NCI-H2171 treated with DMSO at 0.1 percent for 48 hours (cell line): ENCODE measurements at regions not wholly inside any gene's neighbourhood (a gene's known extent, or its start where the extent isn't known, plus 50 kb on each side); places are given as distances from the start of the nearest gene placed in this dataset.

Experiments used
- DNase-seq: peaks from one replicate; lab custom pipeline; 2025; lab: John Stamatoyannopoulos, UW

DNA sequence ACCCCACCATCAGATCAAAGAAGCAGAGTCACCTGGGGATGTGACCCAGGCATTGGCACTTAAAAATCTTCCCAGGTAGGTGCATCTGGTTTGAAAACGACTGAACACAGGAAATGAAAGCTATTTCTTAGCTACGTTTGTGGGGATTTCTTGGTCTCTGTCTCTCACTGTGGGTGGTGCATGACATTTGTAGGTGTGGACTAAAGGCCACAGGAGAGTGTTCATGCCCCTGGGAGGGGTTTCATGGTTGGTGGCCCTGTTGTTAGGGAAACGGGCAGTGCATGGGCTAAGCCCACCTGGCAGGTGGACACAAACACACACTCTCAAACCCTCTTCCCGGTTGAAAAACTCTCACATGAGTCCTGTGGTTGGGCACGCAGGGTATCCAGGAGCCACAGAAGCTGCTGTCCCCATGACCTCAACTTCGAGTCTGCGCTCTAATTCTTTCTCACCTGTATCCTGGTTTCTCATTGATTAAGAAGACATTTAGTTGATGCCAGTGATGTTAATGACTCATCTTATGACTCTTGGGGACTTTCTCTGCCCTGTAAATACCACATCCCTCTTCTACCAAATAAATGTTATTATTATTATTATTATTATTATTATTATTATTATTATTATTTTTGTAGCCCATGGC, 119.4 kb downstream of the MRPS6 start:
- DNase-seq = no peak

- DNase-seq = no peak
Observed at GRCh38 chr21:34195335-34195734, 122.0 kb downstream of the MRPS6 start.

DNA sequence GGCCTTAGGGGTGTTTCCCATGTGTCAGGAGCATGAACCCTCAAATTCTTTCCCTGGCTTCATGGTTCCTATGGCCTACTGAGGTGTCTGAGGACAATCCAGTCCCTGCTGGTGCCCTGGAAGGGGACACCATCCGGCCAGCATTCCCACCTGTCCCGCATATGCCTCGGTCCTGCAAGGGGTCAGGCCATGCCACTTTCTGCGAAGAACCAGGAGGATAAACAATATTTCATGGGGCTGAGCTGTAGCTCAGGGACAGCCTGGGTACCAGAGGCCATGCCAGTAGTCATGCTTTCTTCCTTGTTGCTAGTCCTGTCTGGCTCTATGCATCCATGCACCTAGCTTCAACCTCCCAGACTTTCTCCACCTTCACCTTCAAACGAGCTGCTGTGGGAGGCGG, 123.6 kb downstream of the MRPS6 start:
- DNase-seq = no peak

- DNase-seq = no peak
Observed at GRCh38 chr21:34197561-34197960, 124.2 kb downstream of the MRPS6 start.

DNA sequence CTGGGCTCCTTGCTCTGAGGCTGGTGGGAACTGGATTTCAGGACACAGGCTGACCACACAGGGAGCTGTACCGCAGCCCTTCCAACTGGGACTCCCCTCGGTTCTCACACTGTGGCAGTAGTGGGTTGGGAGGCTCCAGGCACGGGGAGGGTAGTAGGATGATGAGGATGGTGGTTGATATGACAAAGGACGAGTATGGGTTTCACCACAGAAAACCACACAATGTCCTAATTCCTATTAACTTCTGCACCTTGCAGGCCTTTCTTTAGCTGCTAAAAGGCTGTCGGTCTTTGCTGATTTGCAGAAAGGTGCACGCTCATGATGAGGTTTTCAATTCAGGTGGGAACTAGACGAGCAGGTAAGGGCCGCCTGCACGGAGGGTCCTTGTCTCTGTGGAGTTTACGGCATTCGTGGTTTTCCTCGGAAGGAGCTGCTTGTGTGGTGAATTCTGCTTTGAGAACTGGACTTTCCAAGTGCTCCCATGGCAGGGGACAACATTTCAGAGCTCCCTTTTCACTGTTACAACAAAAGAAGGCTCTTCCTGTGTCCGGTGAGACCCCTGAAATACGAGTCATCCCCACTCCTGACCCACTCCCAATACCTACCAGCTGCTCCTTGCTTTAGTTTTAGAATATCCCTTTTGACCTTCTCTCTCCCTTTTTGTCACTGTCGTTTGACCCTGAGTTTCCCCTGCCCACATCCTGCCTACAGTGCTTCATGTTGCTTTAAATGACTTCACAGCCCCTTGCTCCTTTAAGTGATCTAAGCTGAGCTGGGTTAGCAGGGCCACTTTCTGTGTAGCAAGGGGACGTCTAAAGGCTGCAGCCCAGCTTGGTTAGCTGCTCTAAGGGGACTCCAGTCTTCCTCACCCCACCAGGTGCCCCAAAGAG, 125.1 kb downstream of the MRPS6 start:
- no peak for DNase-seq

GRCh38 chr21:34199121-34199910, 125.9 kb downstream of the MRPS6 start:
- no peak for DNase-seq

GRCh38 chr21:34200288-34200905, 127.0 kb downstream of the MRPS6 start:
- no peak for DNase-seq

- no peak for DNase-seq
Observed at GRCh38 chr21:34201001-34201400, 127.6 kb downstream of the MRPS6 start.

GRCh38 chr21:34201481-34201858, 128.1 kb downstream of the MRPS6 start:
- no peak for DNase-seq

- DNase-seq = no peak
Observed at GRCh38 chr21:34202553-34203372, 129.4 kb downstream of the MRPS6 start.

DNA sequence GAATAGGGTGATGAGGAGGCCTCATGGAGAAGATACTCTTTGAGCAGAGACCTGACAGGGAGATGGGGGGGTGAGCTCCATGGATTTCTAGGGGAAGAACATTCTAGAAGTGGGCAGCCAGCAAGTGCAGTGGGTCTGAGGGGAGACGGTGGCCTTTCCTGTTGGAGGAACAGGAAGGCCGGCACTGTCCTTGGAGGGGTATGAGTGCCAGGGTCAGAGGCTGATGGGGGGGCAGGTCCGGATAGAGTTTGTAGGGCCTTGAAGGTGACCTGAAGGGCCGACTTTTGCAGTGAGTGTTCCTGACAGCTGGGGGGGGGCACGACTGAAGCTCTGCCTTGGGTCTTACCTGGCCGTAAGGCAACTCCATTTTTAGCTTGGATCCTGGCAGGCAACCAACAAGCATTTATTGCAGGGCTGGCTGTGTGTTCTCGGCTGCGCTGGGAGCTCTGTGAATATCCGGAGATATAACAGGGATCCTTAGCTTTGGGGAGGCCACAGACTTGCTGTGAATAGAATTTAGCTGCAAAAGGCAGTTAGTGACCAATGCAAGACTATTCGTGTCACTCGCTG, 130.6 kb downstream of the MRPS6 start:
- DNase-seq = peak; percentile 25

DNA sequence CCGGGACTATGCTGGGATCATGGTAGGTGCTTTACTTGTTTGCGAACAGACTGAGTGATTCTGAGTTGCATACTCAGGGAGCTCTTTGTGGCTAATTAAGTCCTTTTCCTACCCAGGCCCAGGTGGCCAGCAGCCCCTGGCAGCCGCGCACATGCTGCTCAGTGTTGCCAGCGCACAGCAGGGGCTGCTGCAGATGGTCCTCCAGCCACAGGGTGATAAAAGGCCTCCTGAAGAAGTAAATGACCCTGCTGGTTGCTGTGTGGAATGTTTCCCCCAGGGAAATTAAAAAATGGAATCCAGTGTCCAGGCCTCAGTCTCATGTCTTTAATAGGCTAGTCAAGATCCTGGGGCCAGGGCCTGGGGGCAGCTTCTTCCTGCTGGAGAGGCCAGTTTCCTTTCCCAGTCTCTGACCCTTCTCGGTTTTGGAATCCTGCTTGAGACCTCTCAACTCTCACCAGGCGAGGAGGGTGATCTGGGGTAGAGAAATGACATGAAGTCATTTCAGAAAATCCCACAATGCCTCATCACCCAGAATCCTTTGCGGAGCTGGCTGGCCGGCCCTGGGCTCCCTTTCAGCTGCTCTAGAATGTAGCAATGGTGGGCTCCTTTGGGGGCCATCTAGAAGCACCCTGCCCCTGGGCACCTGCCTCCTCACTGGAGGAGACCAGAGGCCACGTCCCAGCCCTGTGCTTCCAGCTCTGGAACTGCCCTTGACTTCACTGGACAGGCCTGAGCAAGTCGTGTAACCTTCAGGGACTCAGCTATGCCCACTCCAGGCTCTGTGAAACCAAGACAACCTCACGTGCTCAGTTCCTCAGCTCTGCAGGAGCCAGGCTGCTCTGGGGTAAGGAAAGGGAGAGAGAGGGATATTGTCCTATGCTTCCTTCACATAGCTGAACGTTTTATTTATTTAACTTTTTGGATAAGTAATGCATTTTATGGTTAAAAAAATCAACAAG, 131.4 kb downstream of the MRPS6 start:
- peak; percentile 60 for DNase-seq

GRCh38 chr21:34205811-34206571, 132.6 kb downstream of the MRPS6 start:
- peak; percentile 78 for DNase-seq

DNA sequence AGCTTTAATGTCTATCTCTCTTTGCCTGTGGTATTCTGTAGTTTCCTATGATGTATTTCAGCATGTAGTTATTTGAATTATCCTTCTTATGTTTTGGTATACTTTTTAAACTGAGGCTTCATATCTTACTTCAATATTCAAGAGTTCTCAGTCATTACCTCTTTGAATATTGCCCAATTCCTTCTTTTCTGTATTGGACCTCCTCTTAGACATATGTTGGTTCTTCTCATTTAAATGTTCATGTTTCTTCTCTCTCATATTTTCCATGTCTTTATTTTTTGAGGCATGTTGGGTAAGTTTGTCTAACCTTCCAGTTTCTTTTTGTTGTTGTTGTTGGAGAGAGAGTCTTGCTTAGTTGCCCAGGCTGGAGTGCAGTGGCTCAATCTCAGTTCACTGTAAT, 140.6 kb downstream of the MRPS6 start:
- no peak for DNase-seq

DNA sequence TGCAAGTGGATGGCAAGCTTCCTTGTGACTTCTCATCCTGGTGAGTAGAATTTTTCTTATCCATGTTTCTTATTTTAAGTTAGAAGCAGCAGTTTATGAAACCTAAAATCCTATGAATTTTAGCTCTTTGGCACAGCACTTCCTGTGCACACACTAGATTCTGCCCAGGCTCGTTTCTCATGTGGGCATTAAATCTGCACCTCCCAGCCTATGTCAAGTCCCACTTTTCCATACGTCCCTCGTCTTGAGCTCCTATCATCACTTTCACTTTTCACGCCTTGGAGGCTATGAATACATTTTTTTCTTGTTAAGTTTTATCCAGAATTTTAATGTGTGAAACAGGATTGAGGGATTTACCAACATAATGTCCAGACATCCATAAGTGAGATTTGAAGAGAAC, 142.1 kb downstream of the MRPS6 start:
- no peak for DNase-seq

DNA sequence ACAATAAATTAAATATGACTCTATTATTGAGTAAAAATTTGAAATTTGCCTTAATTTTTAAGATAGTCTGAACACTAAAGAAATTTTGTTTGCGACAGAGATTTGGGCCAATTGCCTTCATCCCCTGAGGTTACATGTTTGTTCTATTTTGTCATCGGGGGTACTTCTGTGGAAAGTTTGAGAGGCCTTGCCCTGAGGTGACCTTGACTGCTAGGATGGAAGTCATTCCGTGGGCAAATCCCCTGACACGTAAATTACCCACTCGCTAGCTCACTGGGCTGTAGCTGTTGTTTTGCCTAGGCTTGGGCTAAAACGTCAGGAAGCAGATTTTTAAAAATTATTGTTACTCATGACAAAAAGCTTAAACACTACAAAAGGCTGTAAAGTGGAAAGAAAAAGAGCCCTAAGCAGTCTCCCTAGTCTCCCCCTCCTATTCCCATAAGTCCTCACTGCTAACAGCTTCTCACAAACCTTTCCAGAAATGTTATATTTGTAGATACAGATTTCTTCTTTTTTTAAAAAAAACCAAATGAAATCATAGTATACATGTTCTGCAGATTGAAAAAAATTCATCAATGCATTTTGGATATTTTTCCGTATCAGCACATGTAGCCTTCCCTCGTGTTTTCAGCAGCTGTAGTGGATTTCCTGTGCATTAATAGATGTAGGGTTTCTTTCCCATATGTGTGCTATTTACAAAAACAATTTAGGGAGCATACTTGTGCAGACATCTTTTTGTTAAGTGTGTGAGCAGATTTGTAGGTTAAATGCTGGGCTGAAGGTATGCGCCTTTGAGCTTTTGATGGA, 142.7 kb downstream of the MRPS6 start:
- DNase-seq = no peak

DNA sequence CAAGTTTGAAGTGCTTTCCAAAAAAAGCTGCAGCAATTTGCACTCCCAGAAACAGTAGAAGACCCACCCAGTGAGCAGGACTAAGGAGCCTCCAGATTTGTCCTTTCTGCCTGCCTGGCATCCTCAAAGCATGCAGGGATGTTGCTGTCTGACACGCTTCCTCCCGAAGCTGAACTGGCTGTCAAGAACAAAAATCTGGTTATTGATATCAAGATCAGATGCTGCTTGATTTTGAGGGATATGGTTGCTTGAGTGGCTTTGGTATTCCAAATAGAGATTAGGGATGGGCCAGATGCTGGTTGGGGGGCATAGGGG, 143.3 kb downstream of the MRPS6 start:
- DNase-seq = no peak

DNA sequence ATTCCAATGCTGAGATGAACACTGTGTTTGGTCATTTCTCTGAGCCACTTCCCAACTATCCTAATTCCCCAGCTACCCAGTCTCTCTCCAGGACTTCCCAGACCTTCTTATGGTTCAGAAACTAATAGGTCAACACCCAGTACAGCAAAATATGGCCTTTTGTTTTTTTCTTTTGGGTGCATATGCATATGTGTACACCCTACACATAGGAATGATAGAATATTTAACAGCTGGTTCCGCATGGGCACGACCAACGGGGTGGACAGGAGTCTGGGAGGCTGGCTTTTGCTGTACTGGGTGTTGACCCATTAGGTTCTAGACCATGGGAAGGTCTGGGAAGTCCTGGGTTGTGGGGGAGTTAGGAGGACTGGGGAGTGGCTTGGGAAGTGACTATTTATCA, 143.9 kb downstream of the MRPS6 start:
- DNase-seq = no peak
